H1 (cell line): ENCODE measurements at regions not wholly inside any gene's neighbourhood (a gene's known extent, or its start where the extent isn't known, plus 50 kb on each side); places are given as distances from the start of the nearest gene placed in this dataset.

ENCODE experiments used
- BCL11A ChIP-seq, 2 experiments: IDR thresholded peaks; one replicate each; pipeline ENCODE4 v1.6.1; 2011; ENCODE audit warnings: low read depth in 2 of 2, low read length in 2 of 2, mild to moderate bottlenecking in 2 of 2
- CHD7 ChIP-seq: fragments of 300-600 bp; sonication (generic); IDR thresholded peaks from 2 replicates; pipeline ENCODE4 v1.7.1; 2012; ENCODE audit warnings: low read length, moderate library complexity, mild to moderate bottlenecking, inconsistent platforms; ENCODE audit not compliant: insufficient replicate concordance
- POLR2AphosphoS5 ChIP-seq: IDR thresholded peaks from 2 replicates; pipeline ENCODE4 v1.6.1; 2011; ENCODE audit warnings: low read depth, low read length
- SP4 ChIP-seq: IDR thresholded peaks from 2 replicates; pipeline ENCODE4 v1.6.1; 2012; ENCODE audit warnings: low read length, inconsistent platforms

- TF ChIP-seq CHD7: no peak
- no peak for TF ChIP-seq BCL11A (IDR thresholded peaks at IDR 0.05; ENCODE audit: low read depth in 2 of 2, low read length in 2 of 2)
- TF ChIP-seq POLR2AphosphoS5: no peak
- no peak for TF ChIP-seq SP4
Observed at GRCh38 chr6:167572841-167573271, 248.0 kb downstream of the TTLL2 start (continued).
